ENCODE measurements at regions not wholly inside any gene's neighbourhood (a gene's known extent, or its start where the extent isn't known, plus 50 kb on each side); places are given as distances from the start of the nearest gene placed in this dataset.
A peak's percentile ranks its signal among the peaks of the same experiment; 100 is the strongest.

GRCh38 chr7:79652619-79653018, 199.2 kb upstream of the MAGI2 start:
- no TSS peak for BruUV-seq (replicated peaks)
- FAIRE-seq (no peak), DNase-seq (ENCODE audit: low read depth, low spot score) (no peak)
- CTCF ChIA-PET, result no interaction called here
- Histone ChIP-seq H2AFZ (ENCODE audit: low read depth, low read length) (peak overlapping the region; percentile 62), H4K20me1 (replicated peaks; ENCODE audit: control insufficient read depth, extremely low read depth, insufficient read depth, low read length) (no peaks in the 10 kb centered on the region), H3K9me1 (replicated peaks; ENCODE audit: control insufficient read depth, extremely low read depth, insufficient read depth, low read length) (no peaks in the 10 kb centered on the region), H3K9ac (replicated peaks; ENCODE audit: extremely low read depth, insufficient read depth, low read length) (no peak overlapping the region), H3K36me3 (ENCODE audit: control insufficient read depth in 2 of 2, extremely low read depth in 1 of 2, insufficient read depth in 2 of 2, low read length in 2 of 2) (no peaks in the 10 kb centered on the region), H3K79me2 (ENCODE audit: control insufficient read depth, insufficient read depth, low read length) (no peaks in the 10 kb centered on the region), H3K4me2 (ENCODE audit: insufficient read depth, low read length) (peak overlapping the region; percentile 36), H3K4me3 (replicated peaks in 1 of 3; ENCODE audit: insufficient read depth in 1 of 3, low read depth in 1 of 3, low read length in 3 of 3) (no peak overlapping the region), H3K27me3 (ENCODE audit: control insufficient read depth in 2 of 2, insufficient read depth in 2 of 2, low read length in 2 of 2) (no peaks in the 10 kb centered on the region), H3K27ac (ENCODE audit: insufficient read depth, low read depth, low read length) (peak overlapping the region; percentile 18), H3K9me3 (replicated peaks; ENCODE audit: control insufficient read depth, insufficient read depth, low read length) (no peaks in the 10 kb centered on the region), H3K4me1 (ENCODE audit: control insufficient read depth, extremely low read depth, insufficient read depth, low read length) (peaks cover 8% of the 10 kb centered on the region)
- dilution Hi-C loops (cut with MboI; ENCODE audit: extremely low pct_ligation_motif_present, low sequenced_read_pairs), result no loop called here
- TF ChIP-seq POLR2AphosphoS5 (IDR thresholded peaks at IDR 0.05; ENCODE audit: insufficient read depth, low read depth, low read length) (no peak), EZH2 (IDR thresholded peaks at IDR 0.05; ENCODE audit: borderline replicate concordance, low read depth, low read length, severe bottlenecking) (no peak), MAX (IDR thresholded peaks at IDR 0.05; ENCODE audit: insufficient read depth, insufficient read length) (no peak), FOS (IDR thresholded peaks at IDR 0.05; ENCODE audit: borderline replicate concordance, insufficient read depth, low read length) (no peak), CTCF (IDR thresholded peaks at IDR 0.05; ENCODE audit: extremely low read depth in 1 of 2, insufficient read depth in 1 of 2, low read depth in 1 of 2, low read length in 2 of 2) (no peak), GATA2 (IDR thresholded peaks at IDR 0.05; ENCODE audit: insufficient read depth, insufficient read length, low read depth, low read length) (no peak), JUN (IDR thresholded peaks at IDR 0.05; ENCODE audit: borderline replicate concordance, insufficient read depth, insufficient read length, low read depth) (no peak)
- intact Hi-C loops (cut with micrococcal nuclease), result no loop called here
- POLR2A ChIA-PET, result no interaction called here

All from endothelial cell of umbilical vein (primary cell).